SU-DHL-6 (cell line): ENCODE measurements at regions not wholly inside any gene's neighbourhood (a gene's known extent, or its start where the extent isn't known, plus 50 kb on each side); places are given as distances from the start of the nearest gene placed in this dataset.

ENCODE experiments used
- H2AFZ ChIP-seq: fragments of 200-600 bp; sonication (generic); 2 replicates; pipeline ENCODE4 v1.6.1; 2014; ENCODE audit warnings: low read depth, mild to moderate bottlenecking, moderate library complexity, mixed read lengths, antibody characterized with exemption, low read length; ENCODE audit not compliant: severe bottlenecking
- H3F3A ChIP-seq: fragments of 200-600 bp; shearing (Covaris generic); 2 replicates; pipeline ENCODE4 v1.6.0; 2016; ENCODE audit warnings: antibody characterized with exemption, mild to moderate bottlenecking; ENCODE audit not compliant: insufficient read depth
- H3K27ac ChIP-seq: fragments of 200-600 bp; sonication (generic); 2 replicates; pipeline ENCODE4 v1.5.1; 2016; ENCODE audit warnings: low read depth, mild to moderate bottlenecking, low read length, moderate library complexity, mixed read lengths
- H3K27me3 ChIP-seq: fragments of 200-600 bp; sonication (generic), shearing (Covaris generic); 2 replicates; pipeline ENCODE4 v1.6.0; 2014; ENCODE audit warnings: mild to moderate bottlenecking, low read length
- H3K36me3 ChIP-seq: fragments of 200-600 bp; sonication (generic); 2 replicates; pipeline ENCODE4 v1.6.1; 2014; ENCODE audit warnings: mild to moderate bottlenecking, low read length, mixed read lengths
- H3K4me2 ChIP-seq: fragments of 300-600, 200-600 bp; shearing (Covaris generic), sonication (generic); 2 replicates; pipeline ENCODE4 v1.6.0; 2014; ENCODE audit warnings: low read length, low read depth, mild to moderate bottlenecking; ENCODE audit not compliant: poor library complexity, severe bottlenecking
- H3K4me3 ChIP-seq: fragments of 200-600 bp; sonication (generic); 2 replicates; pipeline ENCODE4 v1.5.1; 2014; ENCODE audit warnings: antibody characterized with exemption, low read length, mild to moderate bottlenecking, mixed read lengths; ENCODE audit not compliant: insufficient read depth, poor library complexity, severe bottlenecking
- H3K79me2 ChIP-seq: fragments of 200-600 bp; sonication (generic); 2 replicates; pipeline ENCODE4 v1.6.1; 2014; ENCODE audit warnings: mild to moderate bottlenecking, low read length, moderate library complexity; ENCODE audit not compliant: insufficient read depth
- H3K9ac ChIP-seq: fragments of 200-600 bp; sonication (generic); 2 replicates; pipeline ENCODE4 v1.7.0; 2014; ENCODE audit warnings: mild to moderate bottlenecking, low read length
- H3K9me2 ChIP-seq: fragments of 200-600 bp; sonication (generic); replicated peaks from 2 replicates; pipeline ENCODE4 v1.6.1; 2014; ENCODE audit warnings: low read length; ENCODE audit not compliant: insufficient read depth
- H3K9me3 ChIP-seq: fragments of 200-600 bp; sonication (generic); 2 replicates; pipeline ENCODE4 v1.6.1; 2014; ENCODE audit warnings: low read length, mixed read lengths; ENCODE audit not compliant: insufficient read depth
- H4K20me1 ChIP-seq: fragments of 200-600 bp; sonication (generic); 2 replicates; pipeline ENCODE4 v1.6.1; 2014; ENCODE audit warnings: low read depth, mild to moderate bottlenecking, antibody characterized with exemption, low read length, moderate library complexity, mixed read lengths
- CTCF ChIP-seq: fragments of 200-600 bp; sonication (generic); IDR thresholded peaks from one replicate; pipeline ENCODE4 v1.5.1; 2017; ENCODE audit warnings: antibody characterized with exemption, mild to moderate bottlenecking, low read length, moderate library complexity; ENCODE audit not compliant: insufficient read depth, poor library complexity, severe bottlenecking
- EZH2phosphoT487 ChIP-seq: fragments of 200-600 bp; sonication (generic), shearing (Covaris generic); conservative IDR thresholded peaks from 2 replicates; pipeline ENCODE4 v1.6.1; 2018; ENCODE audit warnings: mild to moderate bottlenecking, antibody characterized with exemption, low read length, moderate library complexity, mixed read lengths

- H3K36me3 ChIP-seq, result no peaks in the 10 kb centered on the region
- no peak overlapping the region for H3K9ac ChIP-seq
- no peaks in the 10 kb centered on the region for H3K9me2 ChIP-seq
- no peaks in the 10 kb centered on the region for H3F3A ChIP-seq
- no peak overlapping the region for H3K4me3 ChIP-seq
- no peak overlapping the region for H3K27ac ChIP-seq
- H3K27me3 ChIP-seq, result no peaks in the 10 kb centered on the region
- no peak overlapping the region for H3K4me2 ChIP-seq
- H2AFZ ChIP-seq, result no peak overlapping the region
- H3K9me3 ChIP-seq, result no peaks in the 10 kb centered on the region
- no peaks in the 10 kb centered on the region for H4K20me1 ChIP-seq
- H3K79me2 ChIP-seq, result no peaks in the 10 kb centered on the region
- no peak for TF ChIP-seq CTCF
- no peak for TF ChIP-seq EZH2phosphoT487
Measured at GRCh38 chr13:97723655-97724054, 229.8 kb upstream of the IPO5 start.

GRCh38 chr13:97724450-97724849 lies 229.0 kb upstream of the IPO5 start:
- Histone ChIP-seq H3K9me2 (no peaks in the 10 kb centered on the region), H3K27me3 (no peaks in the 10 kb centered on the region), H3K79me2 (no peaks in the 10 kb centered on the region), H3K9ac (no peak overlapping the region), H3K9me3 (no peaks in the 10 kb centered on the region), H2AFZ (no peak overlapping the region), H3K4me3 (no peak overlapping the region), H3K36me3 (no peaks in the 10 kb centered on the region), H4K20me1 (no peaks in the 10 kb centered on the region), H3K27ac (no peak overlapping the region), H3K4me2 (no peak overlapping the region), H3F3A (no peaks in the 10 kb centered on the region)
- no peak for TF ChIP-seq EZH2phosphoT487
- no peak for TF ChIP-seq CTCF

GRCh38 chr13:97726664-97727280 lies 226.7 kb upstream of the IPO5 start:
- Histone ChIP-seq H3K4me3 (no peak overlapping the region), H3K27me3 (no peaks in the 10 kb centered on the region), H2AFZ (no peak overlapping the region), H3K9ac (no peak overlapping the region), H3K36me3 (no peaks in the 10 kb centered on the region), H3K9me2 (no peaks in the 10 kb centered on the region), H3F3A (no peaks in the 10 kb centered on the region), H3K4me2 (no peak overlapping the region), H3K9me3 (no peaks in the 10 kb centered on the region), H3K79me2 (no peaks in the 10 kb centered on the region), H4K20me1 (no peaks in the 10 kb centered on the region), H3K27ac (no peak overlapping the region)
- TF ChIP-seq CTCF (no peak), EZH2phosphoT487 (no peak)
